A204.1 (cell line): ENCODE measurements at regions not wholly inside any gene's neighbourhood (a gene's known extent, or its start where the extent isn't known, plus 50 kb on each side); places are given as distances from the start of the nearest gene placed in this dataset.

Source experiments
- FAIRE-seq: peaks from 2 replicates; lab custom pipeline; 2012; peaks lifted over from hg19 to GRCh38; lab: Jason Lieb, UNC

GRCh38 chr1:29991815-29992214 lies 731.6 kb downstream of the MATN1 start:
- no peak for FAIRE-seq

DNA sequence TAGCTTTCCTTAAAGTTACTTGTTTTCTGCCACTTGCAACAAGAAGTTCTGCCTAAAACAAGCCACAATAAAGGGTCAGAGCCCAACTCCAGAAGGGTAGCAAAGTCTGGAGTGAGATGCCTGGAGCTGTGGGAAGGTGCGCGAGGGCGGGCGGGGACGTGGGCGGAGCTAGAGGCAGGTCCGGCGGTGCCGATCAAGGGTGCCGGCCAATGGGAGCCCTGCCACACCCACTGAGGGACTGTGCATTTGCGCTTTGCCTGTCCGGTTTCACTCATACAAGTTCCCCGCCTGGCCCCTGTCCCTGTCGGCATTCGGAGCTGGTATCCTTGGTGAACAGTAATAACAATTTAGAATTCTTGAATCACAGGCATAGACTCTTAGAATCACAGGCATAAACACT lies 732.4 kb downstream of the MATN1 start:
- FAIRE-seq = no peak

GRCh38 chr1:29990304-29990703 lies 733.1 kb downstream of the MATN1 start:
- no peak for FAIRE-seq

GRCh38 chr1:29986986-29987385 lies 736.4 kb downstream of the MATN1 start:
- no peak for FAIRE-seq

GRCh38 chr1:29985606-29985945 lies 737.8 kb downstream of the MATN1 start:
- FAIRE-seq = no peak

DNA sequence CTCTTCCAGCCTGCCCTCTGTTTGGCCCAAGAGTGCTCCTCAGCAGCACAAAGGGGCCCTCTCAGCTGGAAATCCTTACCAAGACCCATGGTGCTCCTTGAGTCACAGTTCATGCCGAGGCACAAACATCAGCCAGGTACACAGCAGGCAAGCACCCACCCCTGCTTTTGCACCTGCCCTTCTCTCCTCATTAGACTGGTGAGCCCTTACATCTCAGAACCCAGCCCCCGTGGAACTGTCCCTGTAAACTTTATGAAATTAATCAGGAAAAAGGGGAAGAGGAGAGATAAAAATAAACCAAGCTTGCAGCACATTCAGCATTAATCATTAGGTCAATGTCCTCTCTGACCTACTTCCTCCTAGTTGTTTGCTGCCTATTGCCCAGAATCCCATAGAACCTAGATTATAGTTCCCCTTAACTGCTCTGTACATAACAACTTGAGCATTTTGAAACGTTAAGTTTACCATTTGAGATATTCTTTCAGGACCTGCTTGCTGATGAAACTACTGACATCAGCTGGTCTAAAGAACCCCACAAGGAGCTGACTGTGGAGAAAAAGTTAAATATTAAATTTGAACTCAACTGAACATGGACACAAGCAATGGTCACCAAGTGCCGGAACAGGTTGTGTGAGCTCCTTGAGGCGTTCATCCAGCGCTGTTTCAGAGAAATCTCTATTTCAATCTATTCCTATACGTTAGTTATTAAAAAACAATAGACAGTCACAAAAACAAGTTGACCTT lies 738.4 kb downstream of the MATN1 start:
- no peak for FAIRE-seq

GRCh38 chr1:29984166-29984861 lies 739.1 kb downstream of the MATN1 start:
- FAIRE-seq = no peak

DNA sequence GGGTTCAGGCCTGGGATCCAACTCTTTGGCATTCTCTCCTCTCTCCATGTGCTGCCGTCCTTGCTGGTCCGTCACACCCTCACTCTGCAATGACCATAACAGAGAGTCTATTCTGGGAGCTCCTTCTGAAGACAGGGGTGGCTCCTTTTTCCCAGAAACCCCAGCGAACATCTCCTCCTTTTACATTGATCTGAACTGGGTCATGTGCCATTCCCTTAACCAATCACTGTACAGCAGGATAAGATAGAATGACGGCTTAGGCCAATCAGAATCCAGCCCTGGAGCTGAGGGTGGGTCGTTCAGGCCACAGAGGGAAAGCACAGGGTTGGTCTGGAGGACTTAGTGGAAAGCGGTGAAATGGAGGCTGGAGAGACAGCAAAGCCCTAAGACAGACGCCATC lies 740.1 kb downstream of the MATN1 start:
- no peak for FAIRE-seq

- FAIRE-seq = no peak
These were observed 741.7 kb downstream of the MATN1 start for GRCh38 chr1:29981586-29982239.

GRCh38 chr1:29977550-29977949 lies 741.2 kb downstream of the PTPRU start:
- no peak for FAIRE-seq

DNA sequence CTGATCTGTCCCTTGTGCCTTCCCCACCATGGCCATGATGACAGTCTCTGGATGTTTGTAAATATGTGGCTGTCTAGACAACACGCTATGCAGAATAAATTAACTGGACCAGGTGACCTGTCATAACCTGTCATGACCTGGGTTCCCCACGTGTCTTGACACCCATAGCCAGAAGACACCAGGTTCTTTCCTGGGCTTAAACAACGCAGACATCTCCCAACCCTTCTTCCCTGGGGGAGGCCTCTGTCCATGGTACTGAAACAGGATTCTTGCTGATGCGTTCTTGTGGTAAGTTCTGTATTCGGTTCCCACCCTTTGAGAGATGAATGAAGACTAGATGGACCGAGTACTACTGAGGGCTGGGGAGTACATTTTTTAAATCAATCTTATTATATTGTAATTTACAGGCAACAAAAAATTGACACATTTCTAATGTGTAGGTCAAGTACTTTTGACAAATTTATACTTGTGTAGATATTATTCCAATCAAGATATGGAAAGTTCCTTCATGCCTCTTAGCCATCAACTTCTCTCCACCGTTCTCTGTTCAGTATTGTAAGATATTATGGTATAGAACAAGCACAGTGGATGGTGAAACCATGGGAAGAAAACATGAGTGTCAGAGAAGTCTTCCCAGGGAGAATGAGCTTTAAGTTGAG lies 738.8 kb downstream of the PTPRU start:
- no peak for FAIRE-seq

DNA sequence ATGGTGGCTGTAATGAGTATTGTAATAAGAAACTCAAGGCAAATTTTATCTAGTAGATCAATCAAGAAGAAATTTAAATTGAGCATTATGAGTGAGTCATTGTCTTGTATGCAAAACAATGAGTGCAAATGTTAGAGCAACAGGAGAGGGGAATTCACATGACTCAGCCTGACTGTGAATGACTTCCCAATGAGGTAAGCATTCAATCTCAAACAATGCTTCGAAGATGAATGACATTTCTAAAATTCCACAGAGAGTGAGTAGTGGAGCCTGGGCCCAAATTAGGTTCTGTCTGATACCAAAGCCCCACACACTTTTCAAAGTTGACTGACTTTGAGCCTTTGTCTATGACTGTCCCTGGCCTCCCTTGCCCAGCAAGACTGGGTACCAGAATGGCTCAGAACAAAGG lies 738.0 kb downstream of the PTPRU start:
- FAIRE-seq = no peak

GRCh38 chr1:29973406-29973805 lies 737.1 kb downstream of the PTPRU start:
- no peak for FAIRE-seq

DNA sequence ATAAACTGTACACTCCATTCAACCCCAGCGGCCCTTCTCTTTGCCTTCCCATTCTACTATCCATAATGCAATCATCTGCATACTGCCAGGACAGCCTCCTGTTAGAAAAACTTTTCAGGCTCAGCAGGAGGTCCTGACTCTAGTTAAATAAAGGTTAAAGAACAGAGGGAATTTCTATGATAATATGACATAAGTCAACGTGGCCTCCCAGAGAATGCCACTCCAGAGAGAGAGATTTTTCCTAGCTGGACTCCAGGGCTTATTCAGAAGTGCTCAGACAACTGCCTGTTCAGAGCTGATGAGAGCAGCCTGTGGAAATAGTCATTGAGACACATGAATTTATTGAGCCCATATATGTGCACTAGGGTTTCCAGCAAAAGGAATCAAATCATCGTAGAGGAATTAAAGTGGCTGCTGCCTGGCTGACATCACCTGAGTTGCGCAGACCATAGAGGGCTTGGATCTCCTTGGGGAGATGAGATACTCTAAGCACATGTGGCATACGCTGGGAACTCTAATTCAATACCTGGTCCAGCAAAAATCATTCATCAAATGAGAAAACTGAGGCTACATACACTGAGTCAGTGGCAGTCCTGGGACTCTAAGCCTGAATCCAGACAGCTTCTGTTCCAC lies 736.2 kb downstream of the PTPRU start:
- no peak for FAIRE-seq

GRCh38 chr1:29971703-29972102 lies 735.4 kb downstream of the PTPRU start:
- no peak for FAIRE-seq

- no peak for FAIRE-seq
These were observed 734.5 kb downstream of the PTPRU start for GRCh38 chr1:29970747-29971325.

GRCh38 chr1:29969576-29969975 lies 733.3 kb downstream of the PTPRU start:
- FAIRE-seq = no peak

DNA sequence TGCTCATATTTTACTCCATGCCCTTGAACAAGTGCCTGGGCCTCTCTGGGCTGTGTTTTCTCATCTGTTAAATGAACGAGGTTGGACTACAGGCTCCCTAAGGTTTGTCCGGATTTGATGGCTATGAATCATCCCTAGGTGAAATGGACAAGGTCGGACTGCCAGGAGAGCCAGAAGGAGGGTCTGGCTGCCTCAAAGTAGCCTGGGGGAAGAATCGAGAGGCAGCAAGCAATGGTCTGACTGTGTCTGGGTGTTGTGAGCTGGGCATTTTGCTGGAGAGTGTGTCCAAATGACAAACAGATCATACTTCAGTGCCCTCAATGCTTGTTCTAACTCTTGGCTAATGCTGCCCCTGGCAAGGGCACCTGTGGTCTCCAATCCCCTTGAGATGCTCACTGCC lies 730.9 kb downstream of the PTPRU start:
- FAIRE-seq = no peak

DNA sequence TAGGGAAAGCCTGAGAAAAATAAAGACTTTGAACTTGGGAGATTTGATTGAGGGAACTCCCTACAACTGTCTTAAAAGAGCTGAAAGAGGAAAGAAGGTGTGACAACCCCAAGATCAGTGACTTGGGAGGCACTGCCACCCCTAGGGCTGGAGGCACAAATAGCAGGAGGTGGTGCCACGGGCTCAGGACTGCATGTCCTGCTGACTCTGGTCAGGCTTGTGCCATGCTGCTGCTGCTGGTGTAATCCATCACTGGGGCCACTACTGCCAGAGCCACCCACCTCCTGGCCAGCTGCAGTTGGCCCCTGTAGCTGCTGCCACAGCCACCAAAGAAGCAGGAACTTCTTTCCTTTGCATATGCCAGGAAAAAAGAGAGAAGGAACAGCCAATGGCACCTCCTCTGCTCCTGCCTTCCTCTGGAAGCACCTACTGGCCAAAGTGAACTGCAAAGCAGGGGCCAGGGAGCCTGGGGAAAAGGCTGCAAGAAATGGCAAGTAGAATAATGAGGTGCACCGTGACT lies 730.3 kb downstream of the PTPRU start:
- no peak for FAIRE-seq

GRCh38 chr1:29964718-29965533 lies 728.6 kb downstream of the PTPRU start:
- FAIRE-seq = no peak

DNA sequence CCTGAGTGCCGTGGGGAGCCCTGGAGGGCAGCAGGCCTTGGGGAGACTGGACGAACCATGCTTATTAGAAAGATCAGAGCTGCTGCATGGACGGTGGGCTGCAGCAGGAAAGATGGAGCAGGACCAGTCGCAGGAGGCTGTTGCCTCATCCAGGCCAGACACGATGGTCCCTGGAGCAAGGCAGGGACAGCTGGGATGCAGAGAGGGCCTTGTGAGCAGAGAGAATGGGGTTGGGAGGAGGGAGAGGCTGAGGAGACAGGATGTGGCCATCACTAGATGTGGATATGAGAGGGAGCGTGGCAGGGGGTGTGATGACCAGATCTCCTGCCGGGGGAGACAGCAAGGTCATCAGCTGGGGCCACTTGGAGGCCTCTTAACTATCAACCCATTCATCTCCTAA lies 727.6 kb downstream of the PTPRU start:
- FAIRE-seq = no peak
